Panc1 (cell line): ENCODE measurements at regions not wholly inside any gene's neighbourhood (a gene's known extent, or its start where the extent isn't known, plus 50 kb on each side); places are given as distances from the start of the nearest gene placed in this dataset.

Experiments used
- ATAC-seq: fragments of 200-7000 bp; cut with Tn5 transposase; 2 replicates; pipeline ENCODE4 v1.9.1; 2020; ENCODE audit warnings: mild to moderate bottlenecking, moderate library complexity
- BruUV-seq: library from RNA; stranded (reverse); fragments of 400-500 nt; replicated peaks from 2 replicates; lab custom pipeline; 2021; lab: Mats Ljungman, UMichigan
- CTCF ChIA-PET: fragments of 300-600 bp; sonication (Branson Sonifier 250); formaldehyde crosslinking; loops from one replicate; lab custom pipeline; 2022; ENCODE audit warnings: antibody characterized with exemption; lab: Charles Lee
- POLR2A ChIA-PET: fragments of 300-600 bp; sonication (Branson Sonifier 250); formaldehyde crosslinking; loops from one replicate; lab custom pipeline; 2022; ENCODE audit warnings: antibody characterized with exemption; lab: Charles Lee
- DNase-seq: peaks from one replicate; pipeline ENCODE4 v3.0.0-alpha.2; 2010; ENCODE audit warnings: low read depth, low spot score
- H3K27ac ChIP-seq: 2 replicates; pipeline ENCODE4 v1.5.1; 2011; ENCODE audit warnings: mild to moderate bottlenecking, low read length, inconsistent platforms
- H3K27me3 ChIP-seq: fragments of 200-500 bp; sonication (Bioruptor generic); 2 replicates; pipeline ENCODE4 v1.6.0; 2014; ENCODE audit warnings: low read length, inconsistent platforms; ENCODE audit not compliant: control insufficient read depth, insufficient read depth
- H3K36me3 ChIP-seq: fragments of 200-500 bp; sonication (Bioruptor generic); 2 replicates; pipeline ENCODE4 v1.5.1; 2014; ENCODE audit warnings: inconsistent platforms, mild to moderate bottlenecking, low read length, moderate library complexity; ENCODE audit not compliant: control insufficient read depth, insufficient read depth
- H3K4me1 ChIP-seq: 2 replicates; pipeline ENCODE4 v1.5.1; 2011; ENCODE audit warnings: inconsistent platforms, mild to moderate bottlenecking, low read length, moderate library complexity; ENCODE audit not compliant: control insufficient read depth, insufficient read depth
- H3K4me3 ChIP-seq, 2 experiments: 2 replicates each; pipeline ENCODE4 v1.5.1; 2011 to 2012; ENCODE audit warnings: low read depth in 2 of 2, low read length in 2 of 2, mild to moderate bottlenecking in 2 of 2, inconsistent platforms in 1 of 2, moderate library complexity in 1 of 2
- H3K9me3 ChIP-seq: fragments of 200-500 bp; sonication (Bioruptor generic); 2 replicates; pipeline ENCODE4 v1.5.1; 2014; ENCODE audit warnings: low read depth, mild to moderate bottlenecking, inconsistent platforms, low read length, moderate library complexity; ENCODE audit not compliant: control insufficient read depth, insufficient read depth
- POLR2AphosphoS5 ChIP-seq: IDR thresholded peaks from 2 replicates; pipeline ENCODE4 v1.6.1; 2012; ENCODE audit warnings: mild to moderate bottlenecking, low read depth, low read length, moderate library complexity
- SIN3A ChIP-seq: IDR thresholded peaks from 2 replicates; pipeline ENCODE4 v1.6.1; 2012; ENCODE audit warnings: low read depth, mild to moderate bottlenecking, low read length, moderate library complexity, borderline replicate concordance; ENCODE audit not compliant: insufficient read depth
- TCF7L2 ChIP-seq: IDR thresholded peaks from 2 replicates; pipeline ENCODE4 v1.6.1; 2011; ENCODE audit warnings: mild to moderate bottlenecking, low read depth, low read length, inconsistent platforms
- in situ Hi-C: cut with HindIII; loops from 2 replicates; pipeline ENCODE4 v1.10.0; 2016; ENCODE audit warnings: low sequenced_read_pairs, low pct_unique_long_range_greater_than_20kb
- intact Hi-C: fragments of 100-400 bp; cut with micrococcal nuclease; formaldehyde crosslinking; loops from one replicate; pipeline ENCODE4 v1.10.0; 2022; ENCODE audit not compliant: unreplicated experiment
- TF ChIP-seq, protein P1 (sequence below): fragments of 450-650 bp; IDR thresholded peaks from 2 replicates; pipeline ENCODE4 v1.5.1; 2017; ENCODE audit warnings: mild to moderate bottlenecking
- TF ChIP-seq, protein P2 (sequence below), 2 experiments: IDR thresholded peaks; 2 replicates each; pipeline ENCODE4 v1.6.1; 2011 to 2012; ENCODE audit warnings: low read depth in 2 of 2, control low read depth in 1 of 2, low read length in 1 of 2, mild to moderate bottlenecking in 1 of 2, moderate library complexity in 1 of 2; ENCODE audit not compliant: insufficient read depth in 1 of 2

DNA sequence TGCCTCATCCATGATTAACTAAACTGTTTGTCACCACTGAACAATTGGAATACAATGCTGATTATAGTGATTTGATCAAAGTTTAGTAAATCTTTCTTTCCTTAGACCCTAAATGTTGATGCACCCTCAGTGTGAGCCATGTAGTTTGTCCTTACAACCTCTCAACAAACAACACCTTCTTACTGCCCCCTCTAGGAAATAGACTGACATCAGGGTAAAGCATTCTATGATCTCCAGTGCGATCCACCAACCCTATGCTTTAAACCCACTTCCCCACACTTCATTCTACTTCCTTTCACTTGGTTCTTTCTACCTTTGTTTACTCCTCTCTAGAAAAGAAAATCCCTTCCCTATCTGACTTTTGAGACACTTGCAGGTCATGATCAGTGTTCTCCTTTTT lies 1842.5 kb upstream of the PRR20A start:
- Histone ChIP-seq H3K9me3 (no peaks in the 10 kb centered on the region), H3K4me1 (no peaks in the 10 kb centered on the region), H3K36me3 (no peaks in the 10 kb centered on the region), H3K27ac (no peak overlapping the region), H3K4me3 (no peak overlapping the region), H3K27me3 (no peaks in the 10 kb centered on the region)
- CTCF ChIA-PET = no interaction called here
- in situ Hi-C loops (no loop called here), intact Hi-C loops (no loop called here)
- TF ChIP-seq, protein P1, sequence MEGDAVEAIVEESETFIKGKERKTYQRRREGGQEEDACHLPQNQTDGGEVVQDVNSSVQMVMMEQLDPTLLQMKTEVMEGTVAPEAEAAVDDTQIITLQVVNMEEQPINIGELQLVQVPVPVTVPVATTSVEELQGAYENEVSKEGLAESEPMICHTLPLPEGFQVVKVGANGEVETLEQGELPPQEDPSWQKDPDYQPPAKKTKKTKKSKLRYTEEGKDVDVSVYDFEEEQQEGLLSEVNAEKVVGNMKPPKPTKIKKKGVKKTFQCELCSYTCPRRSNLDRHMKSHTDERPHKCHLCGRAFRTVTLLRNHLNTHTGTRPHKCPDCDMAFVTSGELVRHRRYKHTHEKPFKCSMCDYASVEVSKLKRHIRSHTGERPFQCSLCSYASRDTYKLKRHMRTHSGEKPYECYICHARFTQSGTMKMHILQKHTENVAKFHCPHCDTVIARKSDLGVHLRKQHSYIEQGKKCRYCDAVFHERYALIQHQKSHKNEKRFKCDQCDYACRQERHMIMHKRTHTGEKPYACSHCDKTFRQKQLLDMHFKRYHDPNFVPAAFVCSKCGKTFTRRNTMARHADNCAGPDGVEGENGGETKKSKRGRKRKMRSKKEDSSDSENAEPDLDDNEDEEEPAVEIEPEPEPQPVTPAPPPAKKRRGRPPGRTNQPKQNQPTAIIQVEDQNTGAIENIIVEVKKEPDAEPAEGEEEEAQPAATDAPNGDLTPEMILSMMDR = no peak
- TF ChIP-seq POLR2AphosphoS5 (no peak), SIN3A (no peak), TCF7L2 (no peak)
- TF ChIP-seq, protein P2, sequence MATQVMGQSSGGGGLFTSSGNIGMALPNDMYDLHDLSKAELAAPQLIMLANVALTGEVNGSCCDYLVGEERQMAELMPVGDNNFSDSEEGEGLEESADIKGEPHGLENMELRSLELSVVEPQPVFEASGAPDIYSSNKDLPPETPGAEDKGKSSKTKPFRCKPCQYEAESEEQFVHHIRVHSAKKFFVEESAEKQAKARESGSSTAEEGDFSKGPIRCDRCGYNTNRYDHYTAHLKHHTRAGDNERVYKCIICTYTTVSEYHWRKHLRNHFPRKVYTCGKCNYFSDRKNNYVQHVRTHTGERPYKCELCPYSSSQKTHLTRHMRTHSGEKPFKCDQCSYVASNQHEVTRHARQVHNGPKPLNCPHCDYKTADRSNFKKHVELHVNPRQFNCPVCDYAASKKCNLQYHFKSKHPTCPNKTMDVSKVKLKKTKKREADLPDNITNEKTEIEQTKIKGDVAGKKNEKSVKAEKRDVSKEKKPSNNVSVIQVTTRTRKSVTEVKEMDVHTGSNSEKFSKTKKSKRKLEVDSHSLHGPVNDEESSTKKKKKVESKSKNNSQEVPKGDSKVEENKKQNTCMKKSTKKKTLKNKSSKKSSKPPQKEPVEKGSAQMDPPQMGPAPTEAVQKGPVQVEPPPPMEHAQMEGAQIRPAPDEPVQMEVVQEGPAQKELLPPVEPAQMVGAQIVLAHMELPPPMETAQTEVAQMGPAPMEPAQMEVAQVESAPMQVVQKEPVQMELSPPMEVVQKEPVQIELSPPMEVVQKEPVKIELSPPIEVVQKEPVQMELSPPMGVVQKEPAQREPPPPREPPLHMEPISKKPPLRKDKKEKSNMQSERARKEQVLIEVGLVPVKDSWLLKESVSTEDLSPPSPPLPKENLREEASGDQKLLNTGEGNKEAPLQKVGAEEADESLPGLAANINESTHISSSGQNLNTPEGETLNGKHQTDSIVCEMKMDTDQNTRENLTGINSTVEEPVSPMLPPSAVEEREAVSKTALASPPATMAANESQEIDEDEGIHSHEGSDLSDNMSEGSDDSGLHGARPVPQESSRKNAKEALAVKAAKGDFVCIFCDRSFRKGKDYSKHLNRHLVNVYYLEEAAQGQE (IDR thresholded peaks at IDR 0.05; ENCODE audit: insufficient read depth in 1 of 2, low read depth in 2 of 2, low read length in 1 of 2) = no peak
- POLR2A ChIA-PET = no interaction called here
- BruUV-seq = no TSS peak
- DNase-seq (no peak), ATAC-seq (no peak)

DNA sequence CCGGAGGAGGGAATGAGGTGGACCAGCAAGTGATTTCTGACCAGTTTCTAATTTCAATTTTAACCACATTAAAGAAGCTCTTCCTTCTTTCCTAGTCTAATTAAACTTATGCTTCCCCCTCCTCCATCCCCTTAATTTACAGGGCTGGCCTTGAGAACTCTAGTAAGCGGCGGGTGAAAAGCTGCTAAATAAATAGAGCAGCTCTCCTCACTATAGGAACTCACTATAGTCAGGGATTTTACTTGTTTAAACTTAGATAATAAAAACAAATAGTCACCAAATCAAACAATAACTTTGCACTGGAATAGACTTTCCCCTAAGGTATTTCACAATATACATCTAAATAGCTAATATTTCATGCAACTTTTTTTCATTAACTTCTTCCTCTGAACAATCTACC lies 1838.2 kb upstream of the PRR20A start:
- Histone ChIP-seq H3K4me3 (no peak overlapping the region), H3K4me1 (no peaks in the 10 kb centered on the region), H3K36me3 (no peaks in the 10 kb centered on the region), H3K9me3 (no peaks in the 10 kb centered on the region), H3K27ac (no peak overlapping the region), H3K27me3 (no peaks in the 10 kb centered on the region)
- intact Hi-C loops = no loop called here
- BruUV-seq = no TSS peak
- ChIA-PET POLR2A (no interaction called here), CTCF (no interaction called here)
- no peak for ATAC-seq
- no peak for DNase-seq
- TF ChIP-seq POLR2AphosphoS5 (no peak), SIN3A (no peak), TCF7L2 (no peak)
- TF ChIP-seq, protein P1 = no peak
- TF ChIP-seq, protein P2 (IDR thresholded peaks at IDR 0.05; ENCODE audit: insufficient read depth in 1 of 2, low read depth in 2 of 2, low read length in 1 of 2) = no peak
- in situ Hi-C loops = no loop called here
